ENCODE measurements at regions not wholly inside any gene's neighbourhood (a gene's known extent, or its start where the extent isn't known, plus 50 kb on each side); places are given as distances from the start of the nearest gene placed in this dataset.

- H3K27me3 ChIP-seq (replicated peaks; ENCODE audit: control insufficient read depth, insufficient read depth, low read length, poor library complexity, severe bottlenecking) = no peaks in the 10 kb centered on the region
- H3K27ac ChIP-seq (ENCODE audit: insufficient read depth, low read length, poor library complexity, severe bottlenecking) = no peak overlapping the region
- H3K4me1 ChIP-seq (ENCODE audit: control insufficient read depth, insufficient read depth, low read length, poor library complexity, severe bottlenecking) = peaks cover 5% of the 10 kb centered on the region
- no peaks in the 10 kb centered on the region for H3K36me3 ChIP-seq (ENCODE audit: control insufficient read depth, insufficient read depth, low read length)
- no peaks in the 10 kb centered on the region for H3K9me3 ChIP-seq (ENCODE audit: control insufficient read depth, low read length)
- H3K4me3 ChIP-seq (ENCODE audit: insufficient read depth, low read depth, low read length, poor library complexity, severe bottlenecking) = no peak overlapping the region
- no peak for DNase-seq
These were observed 121.5 kb upstream of the LIPC start for GRCh38 chr15:58309963-58310928.

GRCh38 chr15:58311556-58311955, 120.2 kb upstream of the LIPC start:
- Histone ChIP-seq H3K36me3 (ENCODE audit: control insufficient read depth, insufficient read depth, low read length) (no peaks in the 10 kb centered on the region), H3K4me1 (ENCODE audit: control insufficient read depth, insufficient read depth, low read length, poor library complexity, severe bottlenecking) (peaks cover 5% of the 10 kb centered on the region), H3K4me3 (ENCODE audit: insufficient read depth, low read depth, low read length, poor library complexity, severe bottlenecking) (no peak overlapping the region), H3K27ac (ENCODE audit: insufficient read depth, low read length, poor library complexity, severe bottlenecking) (no peak overlapping the region), H3K9me3 (ENCODE audit: control insufficient read depth, low read length) (no peaks in the 10 kb centered on the region), H3K27me3 (replicated peaks; ENCODE audit: control insufficient read depth, insufficient read depth, low read length, poor library complexity, severe bottlenecking) (no peaks in the 10 kb centered on the region)
- no peak for DNase-seq

- Histone ChIP-seq H3K27me3 (replicated peaks; ENCODE audit: control insufficient read depth, insufficient read depth, low read length, poor library complexity, severe bottlenecking) (no peaks in the 10 kb centered on the region), H3K27ac (ENCODE audit: insufficient read depth, low read length, poor library complexity, severe bottlenecking) (no peak overlapping the region), H3K36me3 (ENCODE audit: control insufficient read depth, insufficient read depth, low read length) (no peaks in the 10 kb centered on the region), H3K4me1 (ENCODE audit: control insufficient read depth, insufficient read depth, low read length, poor library complexity, severe bottlenecking) (peaks cover 5% of the 10 kb centered on the region), H3K9me3 (ENCODE audit: control insufficient read depth, low read length) (no peaks in the 10 kb centered on the region), H3K4me3 (ENCODE audit: insufficient read depth, low read depth, low read length, poor library complexity, severe bottlenecking) (no peak overlapping the region)
- no peak for DNase-seq
These were observed 119.8 kb upstream of the LIPC start for GRCh38 chr15:58312031-58312430.

GRCh38 chr15:58313304-58313703, 118.5 kb upstream of the LIPC start:
- Histone ChIP-seq H3K27ac (ENCODE audit: insufficient read depth, low read length, poor library complexity, severe bottlenecking) (no peak overlapping the region), H3K36me3 (ENCODE audit: control insufficient read depth, insufficient read depth, low read length) (no peaks in the 10 kb centered on the region), H3K4me3 (ENCODE audit: insufficient read depth, low read depth, low read length, poor library complexity, severe bottlenecking) (no peak overlapping the region)

GRCh38 chr15:58313810-58314592, 117.8 kb upstream of the LIPC start:
- Histone ChIP-seq H3K27me3 (replicated peaks; ENCODE audit: control insufficient read depth, insufficient read depth, low read length, poor library complexity, severe bottlenecking) (no peaks in the 10 kb centered on the region), H3K4me3 (ENCODE audit: insufficient read depth, low read depth, low read length, poor library complexity, severe bottlenecking) (no peak overlapping the region), H3K4me1 (ENCODE audit: control insufficient read depth, insufficient read depth, low read length, poor library complexity, severe bottlenecking) (peaks cover 5% of the 10 kb centered on the region), H3K9me3 (ENCODE audit: control insufficient read depth, low read length) (no peaks in the 10 kb centered on the region), H3K27ac (ENCODE audit: insufficient read depth, low read length, poor library complexity, severe bottlenecking) (no peak overlapping the region), H3K36me3 (ENCODE audit: control insufficient read depth, insufficient read depth, low read length) (no peaks in the 10 kb centered on the region)
- no peak for DNase-seq

More at GRCh38 chr15:58313304-58313703, 118.5 kb upstream of the LIPC start:
- Histone ChIP-seq H3K4me1 (ENCODE audit: control insufficient read depth, insufficient read depth, low read length, poor library complexity, severe bottlenecking) (peaks cover 5% of the 10 kb centered on the region), H3K27me3 (replicated peaks; ENCODE audit: control insufficient read depth, insufficient read depth, low read length, poor library complexity, severe bottlenecking) (no peaks in the 10 kb centered on the region), H3K9me3 (ENCODE audit: control insufficient read depth, low read length) (no peaks in the 10 kb centered on the region)
- DNase-seq = no peak

- Histone ChIP-seq H3K27me3 (replicated peaks; ENCODE audit: control insufficient read depth, insufficient read depth, low read length, poor library complexity, severe bottlenecking) (no peaks in the 10 kb centered on the region), H3K4me1 (ENCODE audit: control insufficient read depth, insufficient read depth, low read length, poor library complexity, severe bottlenecking) (peaks cover 5% of the 10 kb centered on the region), H3K36me3 (ENCODE audit: control insufficient read depth, insufficient read depth, low read length) (no peaks in the 10 kb centered on the region), H3K27ac (ENCODE audit: insufficient read depth, low read length, poor library complexity, severe bottlenecking) (peak overlapping the region; percentile 8), H3K9me3 (ENCODE audit: control insufficient read depth, low read length) (no peaks in the 10 kb centered on the region), H3K4me3 (ENCODE audit: insufficient read depth, low read depth, low read length, poor library complexity, severe bottlenecking) (no peak overlapping the region)
- DNase-seq = no peak
These were observed 117.1 kb upstream of the LIPC start for GRCh38 chr15:58314593-58315216.

GRCh38 chr15:58318517-58318916, 113.3 kb upstream of the LIPC start:
- DNase-seq = no peak
- Histone ChIP-seq H3K36me3 (ENCODE audit: control insufficient read depth, insufficient read depth, low read length) (no peaks in the 10 kb centered on the region), H3K27ac (ENCODE audit: insufficient read depth, low read length, poor library complexity, severe bottlenecking) (no peak overlapping the region), H3K9me3 (ENCODE audit: control insufficient read depth, low read length) (no peaks in the 10 kb centered on the region), H3K4me3 (ENCODE audit: insufficient read depth, low read depth, low read length, poor library complexity, severe bottlenecking) (no peak overlapping the region), H3K27me3 (replicated peaks; ENCODE audit: control insufficient read depth, insufficient read depth, low read length, poor library complexity, severe bottlenecking) (no peaks in the 10 kb centered on the region), H3K4me1 (ENCODE audit: control insufficient read depth, insufficient read depth, low read length, poor library complexity, severe bottlenecking) (peaks cover 4% of the 10 kb centered on the region)

GRCh38 chr15:58321034-58321433, 110.8 kb upstream of the LIPC start:
- no peak overlapping the region for H3K4me3 ChIP-seq (ENCODE audit: insufficient read depth, low read depth, low read length, poor library complexity, severe bottlenecking)
- no peak for DNase-seq
- no peak overlapping the region for H3K27ac ChIP-seq (ENCODE audit: insufficient read depth, low read length, poor library complexity, severe bottlenecking)
- H3K9me3 ChIP-seq (ENCODE audit: control insufficient read depth, low read length) = no peaks in the 10 kb centered on the region
- H3K4me1 ChIP-seq (ENCODE audit: control insufficient read depth, insufficient read depth, low read length, poor library complexity, severe bottlenecking) = no peaks in the 10 kb centered on the region
- H3K36me3 ChIP-seq (ENCODE audit: control insufficient read depth, insufficient read depth, low read length) = no peaks in the 10 kb centered on the region
- H3K27me3 ChIP-seq (replicated peaks; ENCODE audit: control insufficient read depth, insufficient read depth, low read length, poor library complexity, severe bottlenecking) = no peaks in the 10 kb centered on the region

- H3K4me3 ChIP-seq (ENCODE audit: insufficient read depth, low read depth, low read length, poor library complexity, severe bottlenecking) = no peak overlapping the region
- H3K27me3 ChIP-seq (replicated peaks; ENCODE audit: control insufficient read depth, insufficient read depth, low read length, poor library complexity, severe bottlenecking) = no peaks in the 10 kb centered on the region
- no peak for DNase-seq
- H3K9me3 ChIP-seq (ENCODE audit: control insufficient read depth, low read length) = no peaks in the 10 kb centered on the region
- H3K36me3 ChIP-seq (ENCODE audit: control insufficient read depth, insufficient read depth, low read length) = no peaks in the 10 kb centered on the region
- no peak overlapping the region for H3K27ac ChIP-seq (ENCODE audit: insufficient read depth, low read length, poor library complexity, severe bottlenecking)
- no peaks in the 10 kb centered on the region for H3K4me1 ChIP-seq (ENCODE audit: control insufficient read depth, insufficient read depth, low read length, poor library complexity, severe bottlenecking)
These were observed 109.5 kb upstream of the LIPC start for GRCh38 chr15:58322253-58322652.

Measured in effector memory CD4-positive, alpha-beta T cell (primary cell).